ENCODE measurements at regions not wholly inside any gene's neighbourhood (a gene's known extent, or its start where the extent isn't known, plus 50 kb on each side); places are given as distances from the start of the nearest gene placed in this dataset.

- intact Hi-C loops (cut with DNase I) = no loop called here
- no peak overlapping the region for H3K27ac ChIP-seq
- DNase-seq (no peak), ATAC-seq (no peak)
- 91 to 93% methylated on average over 5 to 15 of the region's 16 CpGs for WGBS, 2 donors
- H3K4me3 ChIP-seq = no peak overlapping the region
- no peaks in the 10 kb centered on the region for H3K27me3 ChIP-seq
- H3K4me1 ChIP-seq = no peaks in the 10 kb centered on the region
- no peak for TF ChIP-seq POLR2A (IDR thresholded peaks at IDR 0.05)
- TF ChIP-seq CTCF (IDR thresholded peaks at IDR 0.05) = no peak
- no peaks in the 10 kb centered on the region for H3K9me3 ChIP-seq
- H3K36me3 ChIP-seq (replicated peaks in 1 of 2; ENCODE audit: insufficient read depth in 1 of 2, low read depth in 2 of 2) = no peaks in the 10 kb centered on the region
Measured at GRCh38 chr16:88320947-88321634, 61.7 kb upstream of the ZNF469 start.

GRCh38 chr16:88321635-88322499 lies 60.9 kb upstream of the ZNF469 start:
- 85 to 92% methylated on average over 2 to 31 of the region's 32 CpGs for WGBS, 2 donors
- ATAC-seq = no peak
- H3K36me3 ChIP-seq (replicated peaks in 1 of 2; ENCODE audit: insufficient read depth in 1 of 2, low read depth in 2 of 2) = no peaks in the 10 kb centered on the region
- H3K4me3 ChIP-seq = no peak overlapping the region
- no peak overlapping the region for H3K27ac ChIP-seq
- no peaks in the 10 kb centered on the region for H3K4me1 ChIP-seq
- TF ChIP-seq CTCF (IDR thresholded peaks at IDR 0.05) (no peak), POLR2A (IDR thresholded peaks at IDR 0.05) (no peak)
- no peak for DNase-seq
- H3K9me3 ChIP-seq = no peaks in the 10 kb centered on the region
- H3K27me3 ChIP-seq = no peaks in the 10 kb centered on the region
- intact Hi-C loops (cut with DNase I) = no loop called here

- no peak for TF ChIP-seq POLR2A (IDR thresholded peaks at IDR 0.05)
- no peak for TF ChIP-seq CTCF (IDR thresholded peaks at IDR 0.05)
- H3K27me3 ChIP-seq = no peaks in the 10 kb centered on the region
- no peak for DNase-seq
Measured at GRCh38 chr16:88322500-88322970, 60.2 kb upstream of the ZNF469 start.

GRCh38 chr16:88323041-88323440 lies 59.7 kb upstream of the ZNF469 start:
- Histone ChIP-seq H3K4me3 (no peak overlapping the region), H3K36me3 (replicated peaks in 1 of 2; ENCODE audit: insufficient read depth in 1 of 2, low read depth in 2 of 2) (no peaks in the 10 kb centered on the region), H3K27ac (no peak overlapping the region), H3K27me3 (no peaks in the 10 kb centered on the region), H3K4me1 (no peaks in the 10 kb centered on the region), H3K9me3 (no peaks in the 10 kb centered on the region)
- no peak for ATAC-seq
- TF ChIP-seq POLR2A (IDR thresholded peaks at IDR 0.05) (no peak), CTCF (IDR thresholded peaks at IDR 0.05) (no peak)
- intact Hi-C loops (cut with DNase I) = no loop called here
- DNase-seq = no peak
- WGBS, 2 donors = 82% methylated on average over 7 of the region's 9 CpGs; no CpG with 5 or more reads in 1 of the 2 donors

More at GRCh38 chr16:88322500-88322970, 60.2 kb upstream of the ZNF469 start:
- H3K9me3 ChIP-seq = no peaks in the 10 kb centered on the region
- H3K4me1 ChIP-seq = no peaks in the 10 kb centered on the region
- H3K36me3 ChIP-seq (replicated peaks in 1 of 2; ENCODE audit: insufficient read depth in 1 of 2, low read depth in 2 of 2) = no peaks in the 10 kb centered on the region
- H3K27ac ChIP-seq = no peak overlapping the region
- WGBS, 2 donors = 85% methylated on average over 14 to 19 of the region's 19 CpGs
- H3K4me3 ChIP-seq = no peak overlapping the region
- no peak for ATAC-seq
- intact Hi-C loops (cut with DNase I) = no loop called here
